ENCODE measurements at regions not wholly inside any gene's neighbourhood (a gene's known extent, or its start where the extent isn't known, plus 50 kb on each side); places are given as distances from the start of the nearest gene placed in this dataset.

DNA sequence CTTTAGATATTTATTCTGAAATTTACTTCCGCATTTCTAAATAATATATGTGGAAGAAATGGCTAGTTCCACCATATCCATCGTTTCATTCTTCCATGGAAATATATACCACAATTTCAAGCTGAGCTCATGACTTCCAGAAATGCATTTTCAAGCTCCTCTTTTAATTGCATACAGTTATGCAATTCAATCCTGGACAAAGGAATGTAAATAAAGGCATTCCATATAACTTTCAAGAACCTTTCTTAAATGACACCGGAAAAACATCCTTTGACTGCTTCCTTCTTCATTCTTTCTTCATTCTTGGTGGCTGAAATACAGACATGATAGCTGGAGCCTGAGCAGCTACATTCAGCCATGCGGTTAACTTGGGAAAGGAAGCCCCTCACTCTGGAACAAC is 185.2 kb upstream of the GADL1 start:
- DNase-seq (ENCODE audit: low spot score) = no peak
- CTCF ChIA-PET = no interaction called here
- TF ChIP-seq, protein P1, sequence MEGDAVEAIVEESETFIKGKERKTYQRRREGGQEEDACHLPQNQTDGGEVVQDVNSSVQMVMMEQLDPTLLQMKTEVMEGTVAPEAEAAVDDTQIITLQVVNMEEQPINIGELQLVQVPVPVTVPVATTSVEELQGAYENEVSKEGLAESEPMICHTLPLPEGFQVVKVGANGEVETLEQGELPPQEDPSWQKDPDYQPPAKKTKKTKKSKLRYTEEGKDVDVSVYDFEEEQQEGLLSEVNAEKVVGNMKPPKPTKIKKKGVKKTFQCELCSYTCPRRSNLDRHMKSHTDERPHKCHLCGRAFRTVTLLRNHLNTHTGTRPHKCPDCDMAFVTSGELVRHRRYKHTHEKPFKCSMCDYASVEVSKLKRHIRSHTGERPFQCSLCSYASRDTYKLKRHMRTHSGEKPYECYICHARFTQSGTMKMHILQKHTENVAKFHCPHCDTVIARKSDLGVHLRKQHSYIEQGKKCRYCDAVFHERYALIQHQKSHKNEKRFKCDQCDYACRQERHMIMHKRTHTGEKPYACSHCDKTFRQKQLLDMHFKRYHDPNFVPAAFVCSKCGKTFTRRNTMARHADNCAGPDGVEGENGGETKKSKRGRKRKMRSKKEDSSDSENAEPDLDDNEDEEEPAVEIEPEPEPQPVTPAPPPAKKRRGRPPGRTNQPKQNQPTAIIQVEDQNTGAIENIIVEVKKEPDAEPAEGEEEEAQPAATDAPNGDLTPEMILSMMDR (conservative IDR thresholded peaks at IDR 0.05; ENCODE audit: low read depth) = no peak
- POLR2A ChIA-PET (ENCODE audit: low non-redundant PET) = no interaction called here
- no peak overlapping the region for H3K27ac ChIP-seq

DNA sequence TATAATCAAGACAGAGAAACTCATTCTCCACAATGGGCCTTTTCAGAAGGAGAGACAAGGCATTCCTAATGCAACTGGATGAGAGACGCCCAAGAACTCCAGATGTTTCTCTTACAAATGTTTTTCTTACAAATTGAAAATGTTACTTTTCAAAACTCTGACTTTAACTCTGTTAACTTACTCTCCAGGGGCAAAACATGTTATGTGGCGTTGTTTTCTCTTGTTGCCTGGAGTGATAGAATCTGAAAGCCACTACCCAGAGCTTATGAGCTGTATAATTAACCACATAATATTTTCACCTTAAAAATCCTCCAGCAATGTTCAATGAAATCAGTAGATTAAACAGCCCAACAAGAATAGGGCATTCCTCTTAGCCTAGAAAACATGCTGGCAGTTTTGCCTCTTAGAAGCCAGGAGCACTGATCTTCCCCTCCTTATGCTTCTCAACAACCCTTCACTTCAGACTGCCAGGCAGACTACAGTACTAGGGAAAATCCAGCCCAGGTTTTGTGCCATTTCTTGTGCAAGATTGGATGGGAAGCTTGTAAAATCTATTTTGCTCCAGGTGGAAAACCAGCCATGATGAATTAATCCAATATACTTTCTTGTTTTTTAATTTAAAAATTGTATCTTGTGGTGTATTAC is 186.7 kb upstream of the GADL1 start:
- CTCF ChIA-PET = no interaction called here
- TF ChIP-seq, protein P1 (conservative IDR thresholded peaks at IDR 0.05; ENCODE audit: low read depth) = no peak

DNA sequence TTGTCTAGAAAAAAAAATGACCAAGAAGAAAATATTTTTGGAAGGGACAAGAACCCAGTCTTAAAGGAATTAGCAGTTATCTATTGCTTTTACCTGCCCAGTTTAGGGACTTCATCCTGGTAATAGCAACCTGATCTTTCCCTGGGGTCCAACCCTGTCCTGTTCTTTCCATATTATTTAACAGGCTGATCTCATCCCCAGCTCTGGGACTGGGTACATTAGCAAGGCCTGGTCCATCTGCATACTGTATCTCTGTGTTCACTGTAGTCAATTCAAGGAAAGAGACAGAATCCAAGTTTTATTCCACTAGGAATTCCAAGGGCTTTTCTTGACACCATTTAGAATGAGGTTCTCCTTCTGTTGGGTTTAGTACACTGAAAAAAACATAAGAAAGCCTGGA is 191.7 kb upstream of the GADL1 start:
- CTCF ChIA-PET = no interaction called here
- no peak overlapping the region for H3K27ac ChIP-seq
- TF ChIP-seq, protein P1 (conservative IDR thresholded peaks at IDR 0.05; ENCODE audit: low read depth) = no peak
- POLR2A ChIA-PET (ENCODE audit: low non-redundant PET) = no interaction called here
- no peak for DNase-seq (ENCODE audit: low spot score)

More for the DNA sequence above, 186.7 kb upstream of the GADL1 start:
- H3K27ac ChIP-seq = no peak overlapping the region
- POLR2A ChIA-PET (ENCODE audit: low non-redundant PET) = no interaction called here
- DNase-seq (ENCODE audit: low spot score) = no peak

DNA sequence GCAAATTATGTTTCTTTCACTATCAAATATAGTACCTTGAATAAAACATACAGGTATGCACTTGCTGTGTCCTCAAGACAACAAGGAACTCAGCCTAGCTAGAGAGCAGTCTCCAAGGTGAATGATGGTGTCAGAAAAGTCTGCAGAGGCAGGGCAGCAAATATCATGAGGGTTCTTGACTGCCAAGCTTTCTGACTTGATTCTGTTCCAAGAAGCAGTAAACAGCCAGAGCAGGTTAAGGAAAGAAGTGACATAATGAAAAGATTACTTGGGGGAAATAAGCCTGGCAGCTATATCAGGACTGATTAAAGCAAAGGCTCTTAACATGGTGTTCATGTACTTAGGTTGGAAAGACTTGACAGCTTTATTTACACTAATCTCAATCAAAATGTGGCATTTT is 192.2 kb upstream of the GADL1 start:
- DNase-seq (ENCODE audit: low spot score) = no peak

DNA sequence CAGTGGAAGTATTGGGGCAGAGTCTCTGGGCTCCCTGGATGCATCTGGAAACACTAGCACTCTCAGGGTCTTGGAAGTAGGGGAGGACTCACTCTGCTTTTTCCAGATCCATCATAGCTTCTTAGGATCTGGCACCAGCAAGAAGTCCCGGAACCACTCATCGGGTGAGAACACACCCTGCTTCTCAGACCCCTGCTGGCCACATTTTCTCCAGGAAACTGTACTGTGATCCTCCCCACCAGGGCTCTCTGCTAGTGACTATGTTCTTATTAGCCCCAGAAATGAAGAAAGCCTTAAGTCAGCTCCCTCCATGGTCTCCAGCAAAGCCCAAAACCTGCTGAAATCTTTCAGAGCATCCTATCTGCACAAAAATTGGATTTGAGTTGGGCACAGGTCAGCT is 197.3 kb upstream of the GADL1 start:
- ChIA-PET POLR2A (ENCODE audit: low non-redundant PET) (no interaction called here), CTCF (no interaction called here)
- TF ChIP-seq, protein P1 (conservative IDR thresholded peaks at IDR 0.05; ENCODE audit: low read depth) = no peak
- no peak overlapping the region for H3K27ac ChIP-seq
- DNase-seq (ENCODE audit: low spot score) = no peak

More for the DNA sequence above, 192.2 kb upstream of the GADL1 start:
- ChIA-PET POLR2A (ENCODE audit: low non-redundant PET) (no interaction called here), CTCF (no interaction called here)
- no peak overlapping the region for H3K27ac ChIP-seq
- TF ChIP-seq, protein P1 (conservative IDR thresholded peaks at IDR 0.05; ENCODE audit: low read depth) = no peak

DNA sequence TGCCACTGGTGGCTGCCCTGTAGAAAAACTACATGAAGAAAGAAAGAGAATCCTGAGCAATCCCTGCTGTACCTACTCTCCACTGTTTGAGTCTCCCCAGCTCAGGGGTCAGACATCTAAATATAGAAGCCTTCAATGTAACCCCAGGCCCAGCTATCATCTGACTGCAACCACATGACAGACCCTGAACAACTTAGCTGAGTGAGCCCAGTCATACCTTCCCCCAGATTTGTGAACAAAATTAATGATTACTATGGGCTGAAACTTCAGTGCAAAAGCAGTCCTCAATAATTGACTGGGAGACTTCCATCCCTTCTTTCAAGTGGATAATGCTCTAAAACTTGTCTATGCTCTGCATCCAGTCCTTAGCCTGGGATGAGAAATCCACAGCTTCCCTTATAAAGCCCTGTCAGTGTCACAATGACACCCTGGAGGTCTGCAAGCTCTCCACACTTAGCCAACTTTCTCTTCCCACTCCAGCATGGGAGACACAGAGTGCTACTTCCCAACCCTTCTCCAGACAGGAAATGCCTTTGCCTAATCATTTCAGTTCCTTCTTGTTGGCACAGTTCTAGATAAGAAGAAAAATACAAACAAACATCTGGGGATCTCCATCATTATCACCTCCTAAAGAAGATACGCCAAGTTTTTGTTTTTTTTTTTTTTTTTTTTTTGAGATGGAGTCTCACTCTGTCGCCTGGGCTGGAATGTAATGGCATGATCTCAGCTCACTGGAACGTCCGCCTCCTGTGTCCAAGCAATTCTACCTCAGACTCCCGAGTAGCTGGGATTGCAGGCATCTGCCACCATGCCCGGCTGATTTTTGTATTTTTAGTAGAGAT is 198.5 kb upstream of the GADL1 start:
- H3K27ac ChIP-seq = no peak overlapping the region
- DNase-seq (ENCODE audit: low spot score) = no peak
- ChIA-PET CTCF (interaction anchor here (0.6 kb wide), 1 partner anchor 8 kb away, joined by 3 read pairs; no protein-coding TSS in a partner anchor), POLR2A (ENCODE audit: low non-redundant PET) (no interaction called here)
- TF ChIP-seq, protein P1 (conservative IDR thresholded peaks at IDR 0.05; ENCODE audit: low read depth) = no peak
